Thyroid gland (tissue), 4 donors: ENCODE measurements at regions not wholly inside any gene's neighbourhood (a gene's known extent, or its start where the extent isn't known, plus 50 kb on each side); places are given as distances from the start of the nearest gene placed in this dataset.

Experiments
- CTCF ChIP-seq, 6 experiments: fragments of 200-600 bp in 3 of 6; fragments of 450-650 bp in 3 of 6; sonication (generic) in 3 of 6; IDR thresholded peaks; one replicate each; pipeline ENCODE4 v1.5.1; 2016 to 2019; ENCODE audit warnings: antibody characterized with exemption in 6 of 6, mild to moderate bottlenecking in 2 of 6, inconsistent platforms in 1 of 6, moderate library complexity in 1 of 6
- POLR2A ChIP-seq, 2 donors: fragments of 450-650 bp; IDR thresholded peaks; one replicate each; pipeline ENCODE4 v1.6.1; 2017; ENCODE audit warnings: antibody characterized with exemption in 2 of 2, mild to moderate bottlenecking in 2 of 2, moderate library complexity in 1 of 2

GRCh38 chr11:32500001-32500400, 64.7 kb upstream of the WT1 start:
- TF ChIP-seq POLR2A (IDR thresholded peaks at IDR 0.05): no peak
- TF ChIP-seq CTCF (IDR thresholded peaks at IDR 0.05): no peak
